ENCODE measurements at regions not wholly inside any gene's neighbourhood (a gene's known extent, or its start where the extent isn't known, plus 50 kb on each side); places are given as distances from the start of the nearest gene placed in this dataset.

GRCh38 chr5:116944183-116944582 is 369.6 kb upstream of the SEMA6A start:
- peak overlapping the region; percentile 12 for H3K4me3 Mint-ChIP-seq (ENCODE audit: unreplicated experiment)
- H3K27me3 Mint-ChIP-seq (ENCODE audit: insufficient read depth, unreplicated experiment) = no peaks in the 10 kb centered on the region
- no TSS peak for BruUV-seq (replicated peaks)
- peaks cover 9% of the 10 kb centered on the region for H3K4me1 Mint-ChIP-seq (ENCODE audit: insufficient read depth, unreplicated experiment)
- H3K27ac Mint-ChIP-seq (ENCODE audit: low read depth, unreplicated experiment) = no peak overlapping the region
- DNase-seq (ENCODE audit: unreplicated experiment) = peak; percentile 17
- TF ChIP-seq CTCF (IDR thresholded peaks at IDR 0.05; ENCODE audit: unreplicated experiment) = no peak
- H3K36me3 Mint-ChIP-seq (ENCODE audit: insufficient read depth, unreplicated experiment) = no peaks in the 10 kb centered on the region
- intact Hi-C loops (cut with micrococcal nuclease) = no loop called here
- H3K9me3 Mint-ChIP-seq (ENCODE audit: unreplicated experiment) = no peaks in the 10 kb centered on the region
- ChIA-PET CTCF (interaction anchor here (0.6 to 1.5 kb wide), 3 partner anchors 77 to 387 kb away, joined by 3 to 6 read pairs (median 3); no protein-coding TSS in a partner anchor), POLR2A (interaction anchor here (0.7 kb wide), 1 partner anchor 807 kb away, joined by 3 read pairs; no protein-coding TSS in a partner anchor)

GRCh38 chr5:116942622-116943021 is 368.0 kb upstream of the SEMA6A start:
- Mint-ChIP-seq H3K27ac (ENCODE audit: low read depth, unreplicated experiment) (no peak overlapping the region), H3K4me3 (ENCODE audit: unreplicated experiment) (no peak overlapping the region), H3K36me3 (ENCODE audit: insufficient read depth, unreplicated experiment) (no peaks in the 10 kb centered on the region), H3K9me3 (ENCODE audit: unreplicated experiment) (no peaks in the 10 kb centered on the region), H3K27me3 (ENCODE audit: insufficient read depth, unreplicated experiment) (no peaks in the 10 kb centered on the region), H3K4me1 (ENCODE audit: insufficient read depth, unreplicated experiment) (peaks cover 9% of the 10 kb centered on the region)
- no TSS peak for BruUV-seq (replicated peaks)
- intact Hi-C loops (cut with micrococcal nuclease) = no loop called here
- peak; percentile 4 for DNase-seq (ENCODE audit: unreplicated experiment)
- no peak for TF ChIP-seq CTCF (IDR thresholded peaks at IDR 0.05; ENCODE audit: unreplicated experiment)
- CTCF ChIA-PET = interaction anchor here (1.5 kb wide), 1 partner anchor 385 kb away, joined by 6 read pairs; no protein-coding TSS in a partner anchor
- POLR2A ChIA-PET = interaction anchor here (0.6 to 0.8 kb wide), 2 partner anchors 193 to 383 kb away, joined by 3 read pairs; no protein-coding TSS in a partner anchor

GRCh38 chr5:116939641-116940040 is 365.0 kb upstream of the SEMA6A start:
- Mint-ChIP-seq H3K27me3 (ENCODE audit: insufficient read depth, unreplicated experiment) (no peaks in the 10 kb centered on the region), H3K36me3 (ENCODE audit: insufficient read depth, unreplicated experiment) (no peaks in the 10 kb centered on the region), H3K9me3 (ENCODE audit: unreplicated experiment) (no peaks in the 10 kb centered on the region), H3K4me1 (ENCODE audit: insufficient read depth, unreplicated experiment) (peaks cover 9% of the 10 kb centered on the region), H3K4me3 (ENCODE audit: unreplicated experiment) (no peak overlapping the region), H3K27ac (ENCODE audit: low read depth, unreplicated experiment) (no peak overlapping the region)
- no peak for TF ChIP-seq CTCF (IDR thresholded peaks at IDR 0.05; ENCODE audit: unreplicated experiment)
- intact Hi-C loops (cut with micrococcal nuclease) = no loop called here
- ChIA-PET POLR2A (no interaction called here), CTCF (interaction anchor here (0.9 kb wide), 1 partner anchor 94 kb away, joined by 3 read pairs; no protein-coding TSS in a partner anchor)
- DNase-seq (ENCODE audit: unreplicated experiment) = no peak
- BruUV-seq (replicated peaks) = no TSS peak

GRCh38 chr5:116938488-116938887 is 363.9 kb upstream of the SEMA6A start:
- no peak for TF ChIP-seq CTCF (IDR thresholded peaks at IDR 0.05; ENCODE audit: unreplicated experiment)
- Mint-ChIP-seq H3K36me3 (ENCODE audit: insufficient read depth, unreplicated experiment) (no peaks in the 10 kb centered on the region), H3K27ac (ENCODE audit: low read depth, unreplicated experiment) (no peak overlapping the region), H3K4me1 (ENCODE audit: insufficient read depth, unreplicated experiment) (no peaks in the 10 kb centered on the region), H3K9me3 (ENCODE audit: unreplicated experiment) (no peaks in the 10 kb centered on the region), H3K27me3 (ENCODE audit: insufficient read depth, unreplicated experiment) (no peaks in the 10 kb centered on the region), H3K4me3 (ENCODE audit: unreplicated experiment) (no peak overlapping the region)
- ChIA-PET CTCF (no interaction called here), POLR2A (interaction anchor here (0.7 kb wide), 1 partner anchor 1080 kb away, joined by 3 read pairs; no protein-coding TSS in a partner anchor)
- intact Hi-C loops (cut with micrococcal nuclease) = no loop called here
- DNase-seq (ENCODE audit: unreplicated experiment) = no peak
- no TSS peak for BruUV-seq (replicated peaks)
